Ectodermal cell (in vitro differentiated cells): ENCODE measurements at regions not wholly inside any gene's neighbourhood (a gene's known extent, or its start where the extent isn't known, plus 50 kb on each side); places are given as distances from the start of the nearest gene placed in this dataset.
A peak's percentile ranks its signal among the peaks of the same experiment; 100 is the strongest.

ENCODE experiments used
- H3K27ac ChIP-seq: 2 replicates; pipeline ENCODE4 v1.7.0; 2013; ENCODE audit warnings: mild to moderate bottlenecking, low read depth, low read length; ENCODE audit not compliant: insufficient read depth, poor library complexity, severe bottlenecking
- H3K27me3 ChIP-seq: 2 replicates; pipeline ENCODE4 v1.7.0; 2013; ENCODE audit warnings: mild to moderate bottlenecking, low read length; ENCODE audit not compliant: insufficient read depth, control insufficient read depth, poor library complexity, severe bottlenecking
- H3K36me3 ChIP-seq: one replicate; pipeline ENCODE4 v1.7.0; 2013; ENCODE audit warnings: low read length; ENCODE audit not compliant: control insufficient read depth, insufficient read depth
- H3K4me1 ChIP-seq: one replicate; pipeline ENCODE4 v1.7.0; 2013; ENCODE audit warnings: low read length; ENCODE audit not compliant: control insufficient read depth, insufficient read depth
- H3K4me3 ChIP-seq: 2 replicates; pipeline ENCODE4 v1.7.0; 2013; ENCODE audit warnings: low read depth, low read length, control low read depth; ENCODE audit not compliant: insufficient read depth
- H3K9me3 ChIP-seq: 2 replicates; pipeline ENCODE4 v1.7.0; 2013; ENCODE audit warnings: mild to moderate bottlenecking, low read length, moderate library complexity; ENCODE audit not compliant: control insufficient read depth
- WGBS, 2 experiments: methylation state at CpG; one replicate each; pipeline ENCODE4 v1.1.7; 2013; ENCODE audit warnings: missing lambda C conversion rate in 2 of 2; 5-methylcytosine and 5-hydroxymethylcytosine counted together

- Histone ChIP-seq H3K4me3 (no peak overlapping the region), H3K36me3 (no peaks in the 10 kb centered on the region), H3K27ac (no peak overlapping the region), H3K4me1 (no peaks in the 10 kb centered on the region), H3K27me3 (peaks cover 26% of the 10 kb centered on the region), H3K9me3 (no peaks in the 10 kb centered on the region)
- 92 to 95% methylated on average over 5 of the region's 5 CpGs for WGBS, 2 experiments
Measured at GRCh38 chr20:59512651-59513050, 91.7 kb upstream of the PHACTR3 start.

GRCh38 chr20:59514554-59514953, 89.8 kb upstream of the PHACTR3 start:
- H3K4me1 ChIP-seq = no peaks in the 10 kb centered on the region
- no peak overlapping the region for H3K27ac ChIP-seq
- 66 to 70% methylated on average over 5 of the region's 5 CpGs for WGBS, 2 experiments
- no peaks in the 10 kb centered on the region for H3K36me3 ChIP-seq
- H3K9me3 ChIP-seq = no peaks in the 10 kb centered on the region
- H3K4me3 ChIP-seq = no peak overlapping the region
- peaks cover 26% of the 10 kb centered on the region for H3K27me3 ChIP-seq

GRCh38 chr20:59515013-59515905, 89.1 kb upstream of the PHACTR3 start:
- H3K27me3 ChIP-seq = peaks cover 26% of the 10 kb centered on the region
- H3K4me3 ChIP-seq = peak overlapping the region; percentile 13
- 12 to 14% methylated on average over 32 of the region's 32 CpGs for WGBS, 2 experiments
- H3K27ac ChIP-seq = no peak overlapping the region
- no peaks in the 10 kb centered on the region for H3K4me1 ChIP-seq
- H3K36me3 ChIP-seq = no peaks in the 10 kb centered on the region
- H3K9me3 ChIP-seq = no peaks in the 10 kb centered on the region

GRCh38 chr20:59515906-59516209, 88.5 kb upstream of the PHACTR3 start:
- Histone ChIP-seq H3K27me3 (peaks cover 26% of the 10 kb centered on the region), H3K27ac (no peak overlapping the region), H3K4me3 (no peak overlapping the region), H3K4me1 (no peaks in the 10 kb centered on the region), H3K36me3 (no peaks in the 10 kb centered on the region), H3K9me3 (no peaks in the 10 kb centered on the region)
- WGBS, 2 experiments = 91 to 92% methylated on average over 3 of the region's 3 CpGs

GRCh38 chr20:59518881-59519706, 85.2 kb upstream of the PHACTR3 start:
- WGBS, 2 experiments = 53 to 55% methylated on average over 3 of the region's 3 CpGs
- Histone ChIP-seq H3K27ac (no peak overlapping the region), H3K27me3 (peaks cover 15% of the 10 kb centered on the region), H3K4me1 (no peaks in the 10 kb centered on the region), H3K36me3 (no peaks in the 10 kb centered on the region), H3K4me3 (no peak overlapping the region), H3K9me3 (no peaks in the 10 kb centered on the region)

- Histone ChIP-seq H3K9me3 (no peaks in the 10 kb centered on the region), H3K27me3 (peaks cover 13% of the 10 kb centered on the region), H3K4me1 (no peaks in the 10 kb centered on the region), H3K36me3 (no peaks in the 10 kb centered on the region), H3K27ac (no peak overlapping the region), H3K4me3 (no peak overlapping the region)
- 4 to 8% methylated on average over 1 of the region's 1 CpG for WGBS, 2 experiments
Measured at GRCh38 chr20:59519707-59520014, 84.7 kb upstream of the PHACTR3 start.

GRCh38 chr20:59520814-59521213, 83.5 kb upstream of the PHACTR3 start:
- WGBS, 2 experiments = 53 to 79% methylated on average over 1 to 2 of the region's 2 CpGs

GRCh38 chr20:59525500-59526241, 78.7 kb upstream of the PHACTR3 start:
- H3K27me3 ChIP-seq = peaks cover 40% of the 10 kb centered on the region
- H3K36me3 ChIP-seq = no peaks in the 10 kb centered on the region
- 14% methylated on average over 31 of the region's 31 CpGs for WGBS, 2 experiments
- H3K9me3 ChIP-seq = no peaks in the 10 kb centered on the region
- no peak overlapping the region for H3K4me3 ChIP-seq
- H3K4me1 ChIP-seq = no peaks in the 10 kb centered on the region
- no peak overlapping the region for H3K27ac ChIP-seq

More at GRCh38 chr20:59520814-59521213, 83.5 kb upstream of the PHACTR3 start:
- no peaks in the 10 kb centered on the region for H3K36me3 ChIP-seq
- no peaks in the 10 kb centered on the region for H3K4me1 ChIP-seq
- H3K27me3 ChIP-seq = peaks cover 8% of the 10 kb centered on the region
- no peak overlapping the region for H3K4me3 ChIP-seq
- H3K27ac ChIP-seq = no peak overlapping the region
- no peaks in the 10 kb centered on the region for H3K9me3 ChIP-seq

- peaks cover 40% of the 10 kb centered on the region for H3K27me3 ChIP-seq
- 52 to 59% methylated on average over 17 to 18 of the region's 18 CpGs for WGBS, 2 experiments
Measured at GRCh38 chr20:59526242-59527225, 77.8 kb upstream of the PHACTR3 start.

More at GRCh38 chr20:59526242-59527225, 77.8 kb upstream of the PHACTR3 start:
- H3K4me3 ChIP-seq = no peak overlapping the region
- H3K4me1 ChIP-seq = no peaks in the 10 kb centered on the region
- no peaks in the 10 kb centered on the region for H3K9me3 ChIP-seq
- no peak overlapping the region for H3K27ac ChIP-seq
- no peaks in the 10 kb centered on the region for H3K36me3 ChIP-seq
